ENCODE measurements at regions not wholly inside any gene's neighbourhood (a gene's known extent, or its start where the extent isn't known, plus 50 kb on each side); places are given as distances from the start of the nearest gene placed in this dataset.
"Not testable (repeated sequence)": the region's sequence is repeated elsewhere in the genome, so short reads cannot be mapped to it uniquely, and the experiment has no call there.

GRCh38 chrX:460823-461640 is 74.3 kb upstream of the PPP2R3B start:
- DNase-seq = peak in 2 of 10 donors; percentile 72 to 75
- intact Hi-C loops (cut with DNase I) = no loop called here

- peak in 2 of 10 donors; percentile 67 to 78 for DNase-seq
- intact Hi-C loops (cut with DNase I) = no loop called here
Observed at GRCh38 chrX:462853-463252, 76.1 kb upstream of the PPP2R3B start.

- peak in 1 of 10 donors; percentile 45 for DNase-seq
- intact Hi-C loops (cut with DNase I) = no loop called here
Observed at GRCh38 chrX:465418-466215, 78.9 kb upstream of the PPP2R3B start.

- intact Hi-C loops (cut with DNase I) = not testable (repeated sequence)
- peak in 2 of 10 donors; percentile 25 to 27 for DNase-seq
Observed at GRCh38 chrX:466836-467235, 80.1 kb upstream of the PPP2R3B start.

GRCh38 chrX:467686-468085 is 81.0 kb upstream of the PPP2R3B start:
- intact Hi-C loops (cut with DNase I) = not testable (repeated sequence)
- peak in 2 of 10 donors; percentile 71 to 81 for DNase-seq

- DNase-seq = no peak
- intact Hi-C loops (cut with DNase I) = no loop called here
Observed at GRCh38 chrX:468979-469378, 82.3 kb upstream of the PPP2R3B start.

- peak in 1 of 10 donors; percentile 71 for DNase-seq
- intact Hi-C loops (cut with DNase I) = no loop called here
Observed at GRCh38 chrX:470686-471085, 84.0 kb upstream of the PPP2R3B start.

GRCh38 chrX:471281-471680 is 84.6 kb upstream of the PPP2R3B start:
- intact Hi-C loops (cut with DNase I) = no loop called here

GRCh38 chrX:472275-472674 is 85.6 kb upstream of the PPP2R3B start:
- DNase-seq = peak in 1 of 10 donors; percentile 16
- intact Hi-C loops (cut with DNase I) = not testable (repeated sequence)

More at GRCh38 chrX:471281-471680, 84.6 kb upstream of the PPP2R3B start:
- DNase-seq = peak in 1 of 10 donors; percentile 17

- DNase-seq = peak in 1 of 10 donors; percentile 29
- intact Hi-C loops (cut with DNase I) = no loop called here
Observed at GRCh38 chrX:475926-476723, 89.4 kb upstream of the PPP2R3B start.

GRCh38 chrX:476724-477075 is 90.0 kb upstream of the PPP2R3B start:
- DNase-seq = peak in 1 of 10 donors; percentile 58
- intact Hi-C loops (cut with DNase I) = no loop called here

GRCh38 chrX:477441-478012 is 90.8 kb upstream of the PPP2R3B start:
- peak in 1 of 10 donors; percentile 48 for DNase-seq
- intact Hi-C loops (cut with DNase I) = no loop called here

- intact Hi-C loops (cut with DNase I) = no loop called here
- peak in 1 of 10 donors; percentile 55 for DNase-seq
Observed at GRCh38 chrX:479273-479981, 92.7 kb upstream of the PPP2R3B start.

GRCh38 chrX:480861-481417 is 94.2 kb upstream of the PPP2R3B start:
- intact Hi-C loops (cut with DNase I) = no loop called here
- peak in 1 of 10 donors; percentile 66 for DNase-seq

- peak in 1 of 10 donors; percentile 24 for DNase-seq
- intact Hi-C loops (cut with DNase I) = no loop called here
Observed at GRCh38 chrX:482192-482701, 95.5 kb upstream of the PPP2R3B start.

- intact Hi-C loops (cut with DNase I) = no loop called here
- no peak for DNase-seq
Observed at GRCh38 chrX:482702-483203, 96.0 kb upstream of the PPP2R3B start.

- intact Hi-C loops (cut with DNase I) = no loop called here
- DNase-seq = peak in 1 of 10 donors; percentile 55
Observed at GRCh38 chrX:485368-485767, 98.7 kb upstream of the PPP2R3B start.

GRCh38 chrX:486325-486724 is 99.6 kb upstream of the PPP2R3B start:
- intact Hi-C loops (cut with DNase I) = no loop called here
- no peak for DNase-seq

GRCh38 chrX:487836-488235 is 101.1 kb upstream of the PPP2R3B start:
- intact Hi-C loops (cut with DNase I) = no loop called here

More at GRCh38 chrX:487836-488235, 101.1 kb upstream of the PPP2R3B start:
- no peak for DNase-seq

Data from posterior cingulate gyrus (tissue), 11 donors.